ENCODE measurements at regions not wholly inside any gene's neighbourhood (a gene's known extent, or its start where the extent isn't known, plus 50 kb on each side); places are given as distances from the start of the nearest gene placed in this dataset.

GRCh38 chr16:50473356-50473945 is 74.7 kb upstream of the NKD1 start:
- H3K4me3 ChIP-seq (ENCODE audit: low read depth, low read length, poor library complexity, severe bottlenecking) = no peak overlapping the region
- no peaks in the 10 kb centered on the region for H4K20me1 ChIP-seq (ENCODE audit: insufficient read depth, low read length)
- peaks cover 3% of the 10 kb centered on the region; the same call in 1 of the 2 replicates for H3K9me2 ChIP-seq (ENCODE audit: insufficient read depth, low read length)
- H3K36me3 ChIP-seq (ENCODE audit: insufficient read depth, low read length) = no peaks in the 10 kb centered on the region
- H3K9me3 ChIP-seq (ENCODE audit: low read length) = no peaks in the 10 kb centered on the region
- BruUV-seq (replicated peaks) = no TSS peak
- DNase-seq (ENCODE audit: low spot score) = no peak
- ChIA-PET POLR2A (no interaction called here), CTCF (ENCODE audit: unreplicated experiment) (interaction anchor here (0.6 kb wide), 1 partner anchor 8 kb away, joined by 3 read pairs; no protein-coding TSS in a partner anchor)
- no peak overlapping the region for H3K4me2 ChIP-seq (ENCODE audit: low read length)
- no peaks in the 10 kb centered on the region for H3K4me1 ChIP-seq (ENCODE audit: insufficient read depth, low read length, poor library complexity, severe bottlenecking)
- no peak overlapping the region for H2AFZ ChIP-seq (ENCODE audit: low read length)
- H3K79me2 ChIP-seq (ENCODE audit: insufficient read depth, low read depth, low read length) = no peaks in the 10 kb centered on the region
- intact Hi-C loops (cut with micrococcal nuclease; ENCODE audit: unreplicated experiment) = no loop called here
- no peak overlapping the region for H3K27ac ChIP-seq (ENCODE audit: low read depth, low read length, poor library complexity, severe bottlenecking)
- TF ChIP-seq EZH2phosphoT487 (IDR thresholded peaks at IDR 0.05; ENCODE audit: borderline replicate concordance, low read depth, low read length) = no peak
- no peak for TF ChIP-seq CTCF (conservative IDR thresholded peaks at IDR 0.05; ENCODE audit: low read length)

- POLR2A ChIA-PET = interaction anchor here (0.6 kb wide), 1 partner anchor 1056 kb away, joined by 6 read pairs; no protein-coding TSS in a partner anchor
- CTCF ChIA-PET (ENCODE audit: unreplicated experiment) = no interaction called here
Observed at GRCh38 chr16:50472472-50472871, 75.7 kb upstream of the NKD1 start.

More at GRCh38 chr16:50472472-50472871, 75.7 kb upstream of the NKD1 start:
- Histone ChIP-seq H3K4me2 (ENCODE audit: low read length) (no peak overlapping the region), H3K36me3 (ENCODE audit: insufficient read depth, low read length) (no peaks in the 10 kb centered on the region), H3K4me3 (ENCODE audit: low read depth, low read length, poor library complexity, severe bottlenecking) (no peak overlapping the region), H3K79me2 (ENCODE audit: insufficient read depth, low read depth, low read length) (no peaks in the 10 kb centered on the region), H3K9me2 (ENCODE audit: insufficient read depth, low read length) (peaks cover 3% of the 10 kb centered on the region; the same call in 1 of the 2 replicates), H3K27ac (ENCODE audit: low read depth, low read length, poor library complexity, severe bottlenecking) (no peak overlapping the region), H4K20me1 (ENCODE audit: insufficient read depth, low read length) (no peaks in the 10 kb centered on the region), H2AFZ (ENCODE audit: low read length) (no peak overlapping the region), H3K4me1 (ENCODE audit: insufficient read depth, low read length, poor library complexity, severe bottlenecking) (no peaks in the 10 kb centered on the region), H3K9me3 (ENCODE audit: low read length) (no peaks in the 10 kb centered on the region)
- no peak for DNase-seq (ENCODE audit: low spot score)
- TF ChIP-seq EZH2phosphoT487 (IDR thresholded peaks at IDR 0.05; ENCODE audit: borderline replicate concordance, low read depth, low read length) (no peak), CTCF (conservative IDR thresholded peaks at IDR 0.05; ENCODE audit: low read length) (no peak)
- intact Hi-C loops (cut with micrococcal nuclease; ENCODE audit: unreplicated experiment) = no loop called here
- BruUV-seq (replicated peaks) = no TSS peak
